HG03045 (cell line): ENCODE measurements at regions not wholly inside any gene's neighbourhood (a gene's known extent, or its start where the extent isn't known, plus 50 kb on each side); places are given as distances from the start of the nearest gene placed in this dataset.
A peak's percentile ranks its signal among the peaks of the same experiment; 100 is the strongest.

Source experiments
- ATAC-seq: cut with Tn5 transposase; IDR thresholded peaks from one replicate; pipeline ENCODE4 v1.9.1; 2021; ENCODE audit warnings: mild to moderate bottlenecking, moderate library complexity; ENCODE audit not compliant: unreplicated experiment

- ATAC-seq, result no peak
Observed at GRCh38 chr2:7824211-7824610, 857.6 kb upstream of the ID2 start.

- ATAC-seq, result peak; percentile 81
Observed at GRCh38 chr2:7825591-7826312, 856.1 kb upstream of the ID2 start.

- no peak for ATAC-seq
Observed at GRCh38 chr2:7826656-7827055, 855.2 kb upstream of the ID2 start.

DNA sequence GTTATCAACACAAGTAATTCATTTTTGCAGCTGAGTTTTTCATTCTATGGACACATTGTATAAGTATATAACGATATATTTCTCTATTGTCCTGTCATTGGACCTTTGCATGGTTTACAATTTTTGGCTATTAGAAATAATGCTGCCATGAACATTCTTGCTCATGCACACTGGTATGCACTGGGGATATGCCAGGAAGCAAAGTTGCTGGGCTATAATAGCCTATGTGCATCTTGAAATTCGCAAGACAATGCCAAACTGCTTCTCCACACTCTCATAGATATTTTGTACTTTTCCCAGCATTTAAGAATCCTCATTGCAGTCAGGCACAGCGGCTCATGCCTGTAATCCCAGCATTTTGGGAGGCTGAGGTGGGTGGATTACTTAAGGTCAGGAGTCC is 852.6 kb upstream of the ID2 start:
- ATAC-seq, result no peak

GRCh38 chr2:7830616-7831015 is 851.2 kb upstream of the ID2 start:
- no peak for ATAC-seq

DNA sequence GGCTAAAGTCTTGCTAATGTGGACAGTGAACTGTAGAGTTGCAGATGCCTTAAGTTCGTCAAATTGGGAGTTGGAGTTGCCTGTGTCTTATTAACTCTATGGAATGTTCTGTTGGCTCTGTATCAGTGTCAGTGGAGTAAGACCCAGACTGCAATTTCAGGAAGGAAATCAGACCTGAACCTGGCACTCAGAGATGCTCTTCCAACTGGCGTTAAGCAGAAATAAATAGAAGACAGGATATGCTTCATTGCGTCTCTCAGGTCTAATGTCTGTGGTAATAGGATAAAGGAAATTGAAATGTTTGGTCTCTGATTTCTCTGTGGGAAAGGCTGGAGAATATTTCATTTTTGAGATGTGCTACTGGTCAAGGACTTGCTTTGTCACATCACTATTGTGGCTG is 846.7 kb upstream of the ID2 start:
- no peak for ATAC-seq

GRCh38 chr2:7835693-7836680 is 845.9 kb upstream of the ID2 start:
- no peak for ATAC-seq

GRCh38 chr2:7837237-7837760 is 844.6 kb upstream of the ID2 start:
- no peak for ATAC-seq

DNA sequence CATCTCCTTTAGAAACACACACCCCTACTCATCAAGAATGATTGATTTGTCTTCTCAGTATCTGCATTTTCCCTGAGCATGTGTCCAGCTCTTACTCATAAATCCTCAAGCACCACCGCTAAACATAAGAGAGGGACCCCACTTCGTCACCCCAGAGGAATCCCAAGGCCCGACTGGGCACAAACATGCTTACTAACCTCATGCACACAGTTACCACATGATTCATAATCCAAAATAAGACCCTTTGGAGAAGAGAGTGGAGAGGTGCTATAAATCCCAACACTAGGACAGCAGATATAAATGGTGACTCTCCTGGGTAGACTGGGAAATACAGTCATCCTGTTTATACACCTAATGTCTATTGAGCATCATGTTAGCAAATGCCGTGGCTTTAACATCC is 843.2 kb upstream of the ID2 start:
- ATAC-seq, result no peak

GRCh38 chr2:7840651-7841380 is 841.0 kb upstream of the ID2 start:
- ATAC-seq, result no peak

- ATAC-seq, result no peak
Observed at GRCh38 chr2:7841751-7842150, 840.1 kb upstream of the ID2 start.

DNA sequence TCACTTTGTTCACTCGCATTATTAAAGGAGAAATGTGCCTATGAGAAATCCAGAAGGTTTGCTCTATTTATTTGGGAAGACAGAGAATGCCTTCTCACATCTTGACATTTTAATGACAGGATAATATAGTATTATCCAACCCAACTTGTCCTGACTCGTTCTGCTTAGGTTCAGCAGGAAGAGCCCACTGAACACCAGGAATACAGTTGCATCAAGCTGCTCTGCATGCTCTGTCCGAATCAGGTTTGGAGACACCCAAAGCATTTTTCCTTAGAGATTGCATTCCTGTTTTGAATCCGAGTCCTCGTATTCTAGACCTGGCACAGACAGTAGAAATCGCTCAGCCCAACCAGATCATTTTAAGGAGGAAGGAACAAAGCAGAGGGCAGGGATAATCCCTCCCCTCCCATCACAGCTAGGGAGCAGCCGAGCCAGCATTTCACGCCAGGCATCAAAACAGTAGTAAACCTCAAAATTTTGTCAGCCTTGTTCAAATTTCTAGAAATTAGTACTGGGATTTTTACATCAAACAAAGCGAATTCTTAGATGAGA is 837.4 kb upstream of the ID2 start:
- ATAC-seq, result no peak

GRCh38 chr2:7845332-7845731 is 836.5 kb upstream of the ID2 start:
- no peak for ATAC-seq

DNA sequence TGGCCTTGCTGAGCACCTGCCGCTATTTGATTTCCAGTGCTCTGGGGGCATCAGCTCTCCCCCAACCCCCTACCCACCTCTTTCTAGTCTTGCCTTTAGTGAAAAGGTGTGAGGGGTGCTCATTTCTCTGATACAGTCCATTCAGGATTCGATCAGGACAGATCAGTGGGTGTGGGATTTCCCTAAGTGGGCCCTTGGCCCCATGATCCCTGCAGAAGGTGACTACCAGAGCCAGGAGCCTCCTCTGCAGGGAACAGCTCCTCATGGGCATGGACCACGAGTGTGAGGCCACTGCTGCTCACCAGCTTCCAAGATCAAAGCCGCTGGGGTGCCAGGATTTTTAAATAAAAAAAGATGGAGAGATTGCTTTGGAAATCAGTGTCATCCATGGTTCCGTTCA is 835.2 kb upstream of the ID2 start:
- ATAC-seq, result no peak

- no peak for ATAC-seq
Observed at GRCh38 chr2:7847321-7847720, 834.5 kb upstream of the ID2 start.

DNA sequence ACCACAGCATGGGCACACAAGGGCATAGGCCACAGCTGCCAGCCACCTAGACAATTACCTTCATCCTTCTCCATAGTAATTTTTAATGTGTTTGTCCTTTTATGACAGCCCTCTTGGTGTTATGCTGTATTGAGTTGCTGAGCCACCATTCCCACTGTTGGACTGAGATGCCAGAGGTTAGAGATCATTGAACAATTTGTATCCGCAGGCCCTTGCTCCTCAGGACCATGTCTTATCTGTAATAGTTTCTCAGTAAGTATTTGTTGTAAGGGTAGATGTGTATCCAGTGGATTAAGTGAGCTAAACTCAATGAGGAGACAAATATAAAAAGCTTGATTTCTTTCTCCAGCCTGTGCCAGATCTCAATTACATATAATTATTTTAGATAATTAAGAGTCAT is 832.8 kb upstream of the ID2 start:
- ATAC-seq, result no peak

GRCh38 chr2:7849531-7849930 is 832.3 kb upstream of the ID2 start:
- ATAC-seq, result no peak

DNA sequence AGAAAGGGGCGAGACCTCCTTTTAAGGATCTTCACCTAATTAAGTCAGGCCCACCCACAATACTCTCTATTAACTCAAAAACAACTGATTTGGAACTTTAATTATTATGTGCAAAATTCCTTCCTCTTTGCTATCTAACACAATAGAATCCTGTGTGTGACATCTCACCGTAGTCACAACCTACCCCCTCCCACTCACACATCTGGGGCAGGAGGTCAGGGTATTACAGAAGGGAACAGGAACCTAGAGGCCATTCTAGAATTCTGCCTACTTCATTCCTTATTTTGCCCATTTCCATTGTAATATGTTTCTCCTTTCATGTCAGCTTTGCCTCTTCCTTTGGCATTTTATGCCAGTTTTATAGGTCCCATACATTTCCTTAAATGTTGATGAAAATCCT is 829.3 kb upstream of the ID2 start:
- ATAC-seq, result no peak

- no peak for ATAC-seq
Observed at GRCh38 chr2:7857904-7858303, 824.0 kb upstream of the ID2 start.

DNA sequence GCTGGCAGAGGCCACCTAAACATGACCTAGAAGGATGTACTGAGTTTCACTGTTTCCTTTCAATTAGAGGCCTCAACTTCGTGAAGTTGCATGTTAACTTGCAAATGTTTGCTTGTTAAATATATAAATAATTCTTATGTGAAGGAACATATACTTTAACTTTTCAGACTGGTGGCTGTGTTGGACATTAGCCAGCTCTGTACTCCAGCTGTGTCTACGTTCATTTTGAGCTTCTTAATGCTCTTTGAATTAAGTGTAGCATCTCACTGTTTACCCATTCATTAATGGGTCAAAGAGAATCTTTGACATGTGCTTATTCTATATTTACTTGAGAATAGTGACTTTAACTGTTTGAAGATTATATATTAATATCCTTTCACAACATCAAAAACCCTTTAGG is 823.2 kb upstream of the ID2 start:
- no peak for ATAC-seq

GRCh38 chr2:7860693-7861092 is 821.2 kb upstream of the ID2 start:
- ATAC-seq, result no peak
